Mammary epithelial cell (primary cell): ENCODE measurements at regions not wholly inside any gene's neighbourhood (a gene's known extent, or its start where the extent isn't known, plus 50 kb on each side); places are given as distances from the start of the nearest gene placed in this dataset.

ENCODE experiments used
- CTCF ChIP-seq, 2 donors: IDR thresholded peaks in 1 of 2; conservative IDR thresholded peaks in 1 of 2; 2 replicates each; pipeline ENCODE4 v1.5.1; 2011 to 2012; ENCODE audit warnings: inconsistent platforms in 2 of 2, low read length in 2 of 2, mild to moderate bottlenecking in 2 of 2, control low read depth in 1 of 2, low read depth in 1 of 2; ENCODE audit not compliant: insufficient read depth in 1 of 2; ENCODE audit errors: extremely low read depth in 1 of 2
- EZH2 ChIP-seq: IDR thresholded peaks from 2 replicates; pipeline ENCODE4 v1.6.1; 2012; ENCODE audit warnings: low read length, inconsistent platforms, borderline replicate concordance

DNA sequence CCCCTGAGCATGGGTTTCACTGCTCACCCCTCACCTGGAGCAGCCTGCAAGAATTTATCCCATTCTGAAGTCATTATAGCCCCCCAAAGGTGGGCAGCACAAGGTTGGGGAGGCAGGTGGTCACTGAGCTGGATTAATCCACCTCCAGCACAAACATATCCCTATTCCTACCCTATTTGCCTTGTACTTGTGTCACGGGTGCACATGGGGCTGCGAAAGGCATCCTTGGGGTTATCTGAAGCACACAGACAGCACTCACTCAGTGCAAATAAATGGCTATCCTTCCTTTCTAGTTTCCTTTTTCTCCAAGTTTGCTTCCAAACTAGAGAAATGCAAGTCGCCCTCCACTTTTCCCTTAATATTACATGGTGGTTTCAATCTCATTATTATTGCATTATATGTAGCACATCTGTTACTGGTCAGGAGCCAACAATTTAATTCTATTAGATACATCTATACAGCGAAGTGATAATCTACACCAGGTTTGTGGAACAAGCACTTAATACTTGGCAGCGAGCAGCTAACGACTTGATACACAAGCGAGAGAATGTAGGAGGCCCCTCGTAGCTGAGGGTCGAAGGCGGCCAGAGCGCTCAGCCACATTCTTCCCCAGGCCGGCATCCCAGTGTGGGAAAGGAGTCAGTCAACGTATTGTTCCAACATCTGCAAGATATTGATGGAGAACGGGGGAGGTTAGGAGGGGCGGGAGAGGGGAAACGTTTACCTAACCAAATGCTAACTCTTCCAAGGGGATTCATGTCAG lies 121.3 kb upstream of the HABP2 start:
- TF ChIP-seq CTCF (conservative IDR thresholded peaks at IDR 0.05 in 1 of 2, IDR thresholded peaks at IDR 0.05 in 1 of 2; ENCODE audit: extremely low read depth in 1 of 2, insufficient read depth in 1 of 2, low read depth in 1 of 2, low read length in 2 of 2) (no peak), EZH2 (no peak)
